ENCODE measurements at regions not wholly inside any gene's neighbourhood (a gene's known extent, or its start where the extent isn't known, plus 50 kb on each side); places are given as distances from the start of the nearest gene placed in this dataset.

- Histone ChIP-seq H3K9me3 (ENCODE audit: insufficient read depth, low read depth, low read length) (no peaks in the 10 kb centered on the region), H3K9ac (ENCODE audit: low read length) (no peak overlapping the region), H2BK12ac (ENCODE audit: low read length) (no peak overlapping the region), H3K4me3 (ENCODE audit: low read depth, low read length) (no peak overlapping the region), H3K4me2 (ENCODE audit: low read length) (no peak overlapping the region), H2BK5ac (ENCODE audit: low read depth, low read length, poor library complexity) (no peak overlapping the region), H3K4me1 (ENCODE audit: control insufficient read depth in 1 of 2, insufficient read depth in 2 of 2, low read length in 2 of 2) (no peaks in the 10 kb centered on the region), H3K27ac (ENCODE audit: low read depth, low read length) (no peak overlapping the region), H3K23ac (ENCODE audit: low read length) (no peak overlapping the region), H3K4ac (ENCODE audit: low read depth, low read length) (no peak overlapping the region), H3K79me2 (ENCODE audit: control insufficient read depth, insufficient read depth, low read length, poor library complexity) (no peaks in the 10 kb centered on the region), H3K18ac (ENCODE audit: low read length) (no peak overlapping the region), H2AFZ (ENCODE audit: insufficient read depth, low read length, poor library complexity) (no peak overlapping the region), H4K8ac (ENCODE audit: low read depth, low read length) (no peak overlapping the region), H4K12ac (ENCODE audit: low read depth, low read length) (no peak overlapping the region), H3K79me1 (ENCODE audit: low read length) (no peaks in the 10 kb centered on the region), H3K36me3 (ENCODE audit: control insufficient read depth in 1 of 2, insufficient read depth in 2 of 2, low read length in 2 of 2) (no peaks in the 10 kb centered on the region), H3K14ac (ENCODE audit: low read length) (no peak overlapping the region), H3K27me3 (ENCODE audit: insufficient read depth, low read length) (no peaks in the 10 kb centered on the region), H2AK5ac (ENCODE audit: low read length) (no peak overlapping the region), H2BK120ac (ENCODE audit: insufficient read depth, low read length, poor library complexity) (no peak overlapping the region), H4K91ac (ENCODE audit: low read depth, low read length) (no peak overlapping the region)
- no CpG with 5 or more reads among the region's 1 CpG for WGBS (ENCODE audit: extremely low coverage, insufficient coverage, insufficient read length)
- no peak for DNase-seq
These were observed 536.0 kb upstream of the TBL1XR1 start for GRCh38 chr3:177733233-177733632.

GRCh38 chr3:177733936-177734335, 536.7 kb upstream of the TBL1XR1 start:
- H3K27me3 ChIP-seq (ENCODE audit: insufficient read depth, low read length): no peaks in the 10 kb centered on the region
- H3K4ac ChIP-seq (ENCODE audit: low read depth, low read length): no peak overlapping the region
- no peak overlapping the region for H3K23ac ChIP-seq (ENCODE audit: low read length)
- H3K79me1 ChIP-seq (ENCODE audit: low read length): no peaks in the 10 kb centered on the region
- no peak overlapping the region for H2BK12ac ChIP-seq (ENCODE audit: low read length)
- H2BK120ac ChIP-seq (ENCODE audit: insufficient read depth, low read length, poor library complexity): no peak overlapping the region
- no peak overlapping the region for H4K91ac ChIP-seq (ENCODE audit: low read depth, low read length)
- no peak overlapping the region for H3K4me2 ChIP-seq (ENCODE audit: low read length)
- H2AFZ ChIP-seq (ENCODE audit: insufficient read depth, low read length, poor library complexity): no peak overlapping the region
- H3K9me3 ChIP-seq (ENCODE audit: insufficient read depth, low read depth, low read length): no peaks in the 10 kb centered on the region
- no peaks in the 10 kb centered on the region for H3K79me2 ChIP-seq (ENCODE audit: control insufficient read depth, insufficient read depth, low read length, poor library complexity)
- WGBS (ENCODE audit: extremely low coverage, insufficient coverage, insufficient read length): no CpG with 5 or more reads among the region's 2 CpGs
- H3K27ac ChIP-seq (ENCODE audit: low read depth, low read length): no peak overlapping the region
- no peak overlapping the region for H3K18ac ChIP-seq (ENCODE audit: low read length)
- H4K8ac ChIP-seq (ENCODE audit: low read depth, low read length): no peak overlapping the region
- H2BK5ac ChIP-seq (ENCODE audit: low read depth, low read length, poor library complexity): no peak overlapping the region
- H3K4me1 ChIP-seq (ENCODE audit: control insufficient read depth in 1 of 2, insufficient read depth in 2 of 2, low read length in 2 of 2): no peaks in the 10 kb centered on the region
- H3K9ac ChIP-seq (ENCODE audit: low read length): no peak overlapping the region
- H2AK5ac ChIP-seq (ENCODE audit: low read length): no peak overlapping the region
- H3K36me3 ChIP-seq (ENCODE audit: control insufficient read depth in 1 of 2, insufficient read depth in 2 of 2, low read length in 2 of 2): no peaks in the 10 kb centered on the region
- no peak overlapping the region for H3K4me3 ChIP-seq (ENCODE audit: low read depth, low read length)
- no peak overlapping the region for H3K14ac ChIP-seq (ENCODE audit: low read length)
- no peak for DNase-seq
- H4K12ac ChIP-seq (ENCODE audit: low read depth, low read length): no peak overlapping the region

- Histone ChIP-seq H4K8ac (ENCODE audit: low read depth, low read length) (no peak overlapping the region), H3K9ac (ENCODE audit: low read length) (no peak overlapping the region), H2BK120ac (ENCODE audit: insufficient read depth, low read length, poor library complexity) (no peak overlapping the region), H2BK5ac (ENCODE audit: low read depth, low read length, poor library complexity) (no peak overlapping the region), H3K4me1 (ENCODE audit: control insufficient read depth in 1 of 2, insufficient read depth in 2 of 2, low read length in 2 of 2) (no peaks in the 10 kb centered on the region), H4K91ac (ENCODE audit: low read depth, low read length) (no peak overlapping the region), H4K12ac (ENCODE audit: low read depth, low read length) (no peak overlapping the region), H2BK12ac (ENCODE audit: low read length) (no peak overlapping the region), H3K23ac (ENCODE audit: low read length) (no peak overlapping the region), H3K36me3 (ENCODE audit: control insufficient read depth in 1 of 2, insufficient read depth in 2 of 2, low read length in 2 of 2) (no peaks in the 10 kb centered on the region), H3K4ac (ENCODE audit: low read depth, low read length) (no peak overlapping the region), H3K79me2 (ENCODE audit: control insufficient read depth, insufficient read depth, low read length, poor library complexity) (no peaks in the 10 kb centered on the region), H3K27ac (ENCODE audit: low read depth, low read length) (no peak overlapping the region), H3K4me3 (ENCODE audit: low read depth, low read length) (no peak overlapping the region), H2AK5ac (ENCODE audit: low read length) (no peak overlapping the region), H3K27me3 (ENCODE audit: insufficient read depth, low read length) (no peaks in the 10 kb centered on the region), H3K79me1 (ENCODE audit: low read length) (no peaks in the 10 kb centered on the region), H3K18ac (ENCODE audit: low read length) (no peak overlapping the region), H3K9me3 (ENCODE audit: insufficient read depth, low read depth, low read length) (no peaks in the 10 kb centered on the region), H2AFZ (ENCODE audit: insufficient read depth, low read length, poor library complexity) (no peak overlapping the region), H3K4me2 (ENCODE audit: low read length) (no peak overlapping the region), H3K14ac (ENCODE audit: low read length) (no peak overlapping the region)
- no peak for DNase-seq
- WGBS (ENCODE audit: extremely low coverage, insufficient coverage, insufficient read length): no CpG with 5 or more reads among the region's 2 CpGs
These were observed 538.1 kb upstream of the TBL1XR1 start for GRCh38 chr3:177735431-177735830.

GRCh38 chr3:177739461-177739860, 542.2 kb upstream of the TBL1XR1 start:
- H2BK5ac ChIP-seq (ENCODE audit: low read depth, low read length, poor library complexity): no peak overlapping the region
- no peak overlapping the region for H4K8ac ChIP-seq (ENCODE audit: low read depth, low read length)
- no peaks in the 10 kb centered on the region for H3K9me3 ChIP-seq (ENCODE audit: insufficient read depth, low read depth, low read length)
- H3K4me3 ChIP-seq (ENCODE audit: low read depth, low read length): no peak overlapping the region
- H4K91ac ChIP-seq (ENCODE audit: low read depth, low read length): no peak overlapping the region
- no peaks in the 10 kb centered on the region for H3K36me3 ChIP-seq (ENCODE audit: control insufficient read depth in 1 of 2, insufficient read depth in 2 of 2, low read length in 2 of 2)
- no peaks in the 10 kb centered on the region for H3K79me1 ChIP-seq (ENCODE audit: low read length)
- no CpG with 5 or more reads among the region's 5 CpGs for WGBS (ENCODE audit: extremely low coverage, insufficient coverage, insufficient read length)
- H3K14ac ChIP-seq (ENCODE audit: low read length): no peak overlapping the region
- H4K12ac ChIP-seq (ENCODE audit: low read depth, low read length): no peak overlapping the region
- no peaks in the 10 kb centered on the region for H3K27me3 ChIP-seq (ENCODE audit: insufficient read depth, low read length)
- no peak overlapping the region for H3K18ac ChIP-seq (ENCODE audit: low read length)
- no peaks in the 10 kb centered on the region for H3K79me2 ChIP-seq (ENCODE audit: control insufficient read depth, insufficient read depth, low read length, poor library complexity)
- peaks cover 0 to 4% of the 10 kb centered on the region in 2 experiments for H3K4me1 ChIP-seq (ENCODE audit: control insufficient read depth in 1 of 2, insufficient read depth in 2 of 2, low read length in 2 of 2)
- DNase-seq: no peak
- no peak overlapping the region for H2AK5ac ChIP-seq (ENCODE audit: low read length)
- H3K27ac ChIP-seq (ENCODE audit: low read depth, low read length): no peak overlapping the region
- no peak overlapping the region for H2AFZ ChIP-seq (ENCODE audit: insufficient read depth, low read length, poor library complexity)
- H3K4ac ChIP-seq (ENCODE audit: low read depth, low read length): no peak overlapping the region
- H3K4me2 ChIP-seq (ENCODE audit: low read length): no peak overlapping the region
- H3K9ac ChIP-seq (ENCODE audit: low read length): no peak overlapping the region
- no peak overlapping the region for H2BK12ac ChIP-seq (ENCODE audit: low read length)
- no peak overlapping the region for H3K23ac ChIP-seq (ENCODE audit: low read length)
- no peak overlapping the region for H2BK120ac ChIP-seq (ENCODE audit: insufficient read depth, low read length, poor library complexity)

Measured in trophoblast cell (in vitro differentiated cells and primary cell).